ENCODE measurements at regions not wholly inside any gene's neighbourhood (a gene's known extent, or its start where the extent isn't known, plus 50 kb on each side); places are given as distances from the start of the nearest gene placed in this dataset.

GRCh38 chr5:120738568-120738967, 274.5 kb downstream of the PRR16 start:
- no peak for DNase-seq

GRCh38 chr5:120740989-120741388, 276.9 kb downstream of the PRR16 start:
- no peak for DNase-seq

- no peak for DNase-seq
Observed at GRCh38 chr5:120748474-120748873, 284.4 kb downstream of the PRR16 start.

- no peak for DNase-seq
Observed at GRCh38 chr5:120749737-120750136, 285.6 kb downstream of the PRR16 start.

GRCh38 chr5:120759587-120759986, 295.5 kb downstream of the PRR16 start:
- no peak for DNase-seq

- no peak for DNase-seq
Observed at GRCh38 chr5:120761986-120762385, 297.9 kb downstream of the PRR16 start.

GRCh38 chr5:120765189-120765588, 301.1 kb downstream of the PRR16 start:
- no peak for DNase-seq

GRCh38 chr5:120767178-120767820, 303.2 kb downstream of the PRR16 start:
- DNase-seq = no peak

- DNase-seq = no peak
Observed at GRCh38 chr5:120769312-120769872, 305.3 kb downstream of the PRR16 start.

- DNase-seq = no peak
Observed at GRCh38 chr5:120771202-120771601, 307.1 kb downstream of the PRR16 start.

GRCh38 chr5:120778491-120779484, 314.7 kb downstream of the PRR16 start:
- DNase-seq = peak; percentile 43

GRCh38 chr5:120779674-120780073, 315.6 kb downstream of the PRR16 start:
- no peak for DNase-seq

GRCh38 chr5:120788481-120788880, 324.4 kb downstream of the PRR16 start:
- DNase-seq = no peak

- DNase-seq = no peak
Observed at GRCh38 chr5:120789918-120790317, 325.8 kb downstream of the PRR16 start.

- DNase-seq = peak; percentile 84
Observed at GRCh38 chr5:120790339-120790738, 326.2 kb downstream of the PRR16 start.

GRCh38 chr5:120792477-120792876, 328.4 kb downstream of the PRR16 start:
- DNase-seq = no peak

GRCh38 chr5:120794121-120794520, 330.0 kb downstream of the PRR16 start:
- DNase-seq = no peak

GRCh38 chr5:120803282-120803681, 339.2 kb downstream of the PRR16 start:
- DNase-seq = peak; percentile 27

GRCh38 chr5:120805131-120805530, 341.0 kb downstream of the PRR16 start:
- no peak for DNase-seq

GRCh38 chr5:120806202-120806601, 342.1 kb downstream of the PRR16 start:
- DNase-seq = no peak

- DNase-seq = no peak
Observed at GRCh38 chr5:120808135-120808534, 344.0 kb downstream of the PRR16 start.

- DNase-seq = no peak
Observed at GRCh38 chr5:120808606-120809005, 344.5 kb downstream of the PRR16 start.

GRCh38 chr5:120813551-120813950, 349.5 kb downstream of the PRR16 start:
- DNase-seq = no peak

Measured in eye (tissue), 1 donor.